ENCODE measurements at regions not wholly inside any gene's neighbourhood (a gene's known extent, or its start where the extent isn't known, plus 50 kb on each side); places are given as distances from the start of the nearest gene placed in this dataset.
"Not testable (repeated sequence)": the region's sequence is repeated elsewhere in the genome, so short reads cannot be mapped to it uniquely, and the experiment has no call there.

GRCh38 chr5:90051756-90052155 lies 357.8 kb downstream of the CETN3 start:
- DNase-seq = no peak

GRCh38 chr5:90050103-90050502 lies 359.5 kb downstream of the CETN3 start:
- no peak for DNase-seq

DNA sequence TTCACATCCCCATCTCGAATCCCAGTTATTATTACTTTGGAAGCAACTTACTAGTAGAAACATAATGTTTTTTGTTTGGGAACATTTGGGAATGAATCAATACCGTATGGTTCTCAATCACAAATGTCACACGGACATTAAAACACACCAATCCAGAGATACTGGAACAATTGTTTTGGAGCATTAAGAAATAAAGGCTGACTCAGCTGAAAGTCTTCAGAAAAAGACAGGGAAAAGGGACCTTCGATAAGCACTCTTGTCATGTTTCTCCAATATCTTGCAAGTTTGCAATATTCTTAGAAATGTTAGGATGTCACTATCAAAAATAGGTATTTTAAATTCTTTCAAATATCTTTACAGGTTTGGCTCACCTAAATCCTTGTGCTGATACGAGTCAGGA lies 362.4 kb downstream of the CETN3 start:
- no peak for DNase-seq

DNA sequence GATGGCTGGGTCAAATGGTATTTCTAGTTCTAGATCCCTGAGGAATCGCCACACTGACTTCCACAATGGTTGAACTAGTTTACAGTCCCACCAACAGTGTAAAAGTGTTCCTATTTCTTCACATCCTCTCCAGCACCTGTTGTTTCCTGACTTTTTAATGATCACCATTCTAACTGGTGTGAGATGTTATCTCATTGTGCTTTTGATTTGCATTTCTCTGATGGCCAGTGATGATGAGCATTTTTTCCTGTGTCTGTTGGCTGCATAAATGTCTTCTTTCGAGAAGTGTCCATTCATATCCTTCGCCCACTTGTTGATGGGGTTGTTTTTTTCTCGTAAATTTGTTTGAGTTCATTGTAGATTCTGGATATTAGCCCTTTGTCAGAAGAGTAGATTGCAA lies 369.5 kb downstream of the CETN3 start:
- DNase-seq = not testable (repeated sequence)

DNA sequence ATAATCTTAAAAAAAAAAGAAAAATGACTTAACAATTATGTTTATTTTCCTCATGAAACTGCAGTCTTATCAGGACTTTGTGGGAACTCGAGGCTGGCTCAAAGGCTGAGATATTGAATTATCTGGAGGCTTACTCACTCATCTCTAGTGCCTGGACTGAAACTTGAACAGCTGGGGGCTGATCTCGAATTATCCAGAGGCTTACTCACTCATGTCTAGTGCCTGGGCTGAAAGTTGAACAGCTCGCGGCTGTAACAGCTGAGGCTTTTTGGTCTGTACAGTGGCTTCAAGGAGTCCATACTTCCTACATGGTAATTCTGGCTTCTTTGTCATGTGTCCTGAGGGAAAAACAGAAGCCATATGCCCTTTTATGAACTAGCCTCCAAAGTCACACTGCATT lies 371.9 kb downstream of the CETN3 start:
- DNase-seq = no peak

- no peak for DNase-seq
Measured at GRCh38 chr5:90022711-90023053, 386.9 kb downstream of the CETN3 start.

GRCh38 chr5:90022002-90022710 lies 387.4 kb downstream of the CETN3 start:
- DNase-seq = no peak

GRCh38 chr5:90020575-90021538 lies 388.7 kb downstream of the CETN3 start:
- no peak for DNase-seq

GRCh38 chr5:90017239-90017638 lies 392.3 kb downstream of the CETN3 start:
- peak; percentile 81 for DNase-seq

DNA sequence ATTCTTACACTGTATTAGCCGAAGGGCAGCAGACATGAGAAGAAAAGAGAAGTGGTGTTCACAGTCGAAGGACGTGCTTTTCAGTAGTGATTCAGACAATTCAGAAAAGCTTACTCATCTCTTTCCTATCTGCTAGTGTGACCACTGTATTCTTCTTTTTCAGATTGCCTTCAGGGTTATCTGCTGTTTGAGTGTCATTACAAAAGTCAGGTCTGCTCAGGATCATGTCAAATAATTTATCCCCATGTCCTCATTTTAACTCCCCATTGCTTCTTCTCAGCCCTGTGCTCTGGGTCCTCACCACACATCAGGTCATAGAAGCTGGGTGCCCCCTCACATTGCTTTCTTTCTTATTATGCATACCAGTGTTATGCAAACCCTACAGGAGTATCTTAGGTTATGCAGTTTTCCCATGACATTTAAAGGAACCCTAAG lies 394.0 kb downstream of the CETN3 start:
- DNase-seq = no peak

GRCh38 chr5:90014420-90014819 lies 395.1 kb downstream of the CETN3 start:
- no peak for DNase-seq

GRCh38 chr5:90000351-90000750 lies 409.2 kb downstream of the CETN3 start:
- DNase-seq = no peak

DNA sequence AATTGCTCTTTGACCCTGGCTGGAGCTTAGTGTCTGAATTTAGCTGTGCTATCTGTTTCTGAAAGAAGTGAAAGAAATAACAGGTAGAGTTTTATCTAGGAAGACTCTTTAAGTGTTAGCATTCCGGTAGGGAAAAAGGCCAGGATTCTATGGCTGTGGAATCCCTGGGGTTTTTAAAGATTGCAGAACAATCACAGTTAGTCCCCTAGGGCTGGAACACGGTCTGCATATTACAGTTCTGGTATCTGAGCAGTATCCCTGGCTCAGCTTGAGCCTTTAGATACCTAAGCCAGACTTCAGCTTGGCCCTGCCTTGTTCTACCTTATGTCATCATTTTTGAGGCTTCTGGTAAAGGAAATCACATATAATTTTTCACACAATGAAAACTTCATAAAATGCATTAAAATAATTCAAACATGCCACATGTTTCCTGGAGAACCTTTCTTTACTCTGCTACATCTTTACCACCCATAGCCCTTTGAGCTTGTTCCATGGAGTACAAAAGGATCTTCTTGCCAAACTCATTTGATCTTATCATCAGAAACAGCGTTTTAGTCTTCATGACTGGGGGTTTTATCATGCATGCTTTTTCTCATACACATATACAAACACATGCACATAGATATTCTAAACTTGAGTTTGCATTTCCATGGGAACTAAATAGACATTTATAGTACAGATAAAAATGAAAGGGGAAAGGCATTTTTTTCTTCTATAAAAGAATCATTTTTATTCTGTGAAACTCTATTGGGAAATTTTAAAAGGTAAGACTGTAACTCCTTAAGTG lies 410.8 kb downstream of the CETN3 start:
- DNase-seq = no peak

DNA sequence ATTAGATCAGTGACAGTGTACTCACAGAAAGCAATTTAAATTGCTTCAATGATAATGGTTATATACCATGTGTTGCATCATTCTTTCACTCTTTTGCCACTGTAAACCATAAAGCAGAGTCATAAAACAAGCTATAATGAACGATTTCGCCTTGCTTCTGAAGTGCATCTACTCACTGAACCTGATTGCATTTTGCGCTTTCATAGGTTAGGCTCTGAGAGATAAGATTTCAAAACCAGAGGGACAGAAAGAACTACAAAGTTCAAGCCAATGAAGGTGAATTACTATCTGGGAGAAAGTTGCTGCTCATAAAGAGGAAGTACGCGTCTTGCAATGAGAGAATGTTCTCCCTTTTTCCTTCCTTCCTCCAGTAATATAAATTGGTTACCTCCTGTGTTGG lies 412.7 kb downstream of the CETN3 start:
- no peak for DNase-seq

DNA sequence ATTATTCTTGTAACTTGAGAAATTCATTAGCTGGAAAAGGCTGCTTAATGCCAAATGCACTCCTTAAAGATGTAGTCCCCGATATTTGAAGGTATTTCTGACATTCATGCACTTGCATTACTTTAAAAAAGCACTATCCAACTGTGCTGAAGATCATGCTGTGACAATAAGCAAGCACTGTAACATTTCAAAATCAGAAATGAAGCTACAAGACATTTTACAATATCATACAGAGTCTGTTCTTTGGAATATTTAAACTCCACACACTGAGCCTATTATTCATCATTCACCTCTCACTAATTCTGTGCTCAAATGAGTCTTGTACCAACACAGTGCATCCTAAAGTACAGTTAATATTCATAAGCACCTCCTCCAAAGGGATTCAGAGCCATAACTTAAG lies 413.2 kb downstream of the CETN3 start:
- no peak for DNase-seq

DNA sequence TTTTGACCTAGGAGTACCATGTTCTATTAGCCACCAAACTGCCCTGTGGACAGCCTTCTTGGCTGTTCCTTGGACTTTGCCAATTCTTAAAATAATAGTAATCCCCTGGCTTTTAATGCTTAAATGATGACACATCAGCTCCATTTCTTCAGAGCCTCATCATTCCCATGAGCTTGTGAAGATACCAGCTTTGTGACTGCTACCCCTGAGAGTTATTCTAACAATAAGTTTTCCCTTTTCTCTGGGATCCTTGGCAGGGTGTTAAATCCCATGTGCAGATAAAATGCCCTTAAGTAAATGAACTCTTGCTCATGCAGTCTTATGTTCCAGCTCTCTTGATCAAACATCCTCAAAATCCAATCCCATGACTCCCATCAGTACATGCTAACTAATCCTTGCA lies 415.3 kb downstream of the CETN3 start:
- no peak for DNase-seq

- no peak for DNase-seq
Measured at GRCh38 chr5:89992201-89992600, 417.4 kb downstream of the CETN3 start.

- no peak for DNase-seq
Measured at GRCh38 chr5:89991592-89991991, 418.0 kb downstream of the CETN3 start.

- no peak for DNase-seq
Measured at GRCh38 chr5:89989776-89990175, 419.8 kb downstream of the CETN3 start.

DNA sequence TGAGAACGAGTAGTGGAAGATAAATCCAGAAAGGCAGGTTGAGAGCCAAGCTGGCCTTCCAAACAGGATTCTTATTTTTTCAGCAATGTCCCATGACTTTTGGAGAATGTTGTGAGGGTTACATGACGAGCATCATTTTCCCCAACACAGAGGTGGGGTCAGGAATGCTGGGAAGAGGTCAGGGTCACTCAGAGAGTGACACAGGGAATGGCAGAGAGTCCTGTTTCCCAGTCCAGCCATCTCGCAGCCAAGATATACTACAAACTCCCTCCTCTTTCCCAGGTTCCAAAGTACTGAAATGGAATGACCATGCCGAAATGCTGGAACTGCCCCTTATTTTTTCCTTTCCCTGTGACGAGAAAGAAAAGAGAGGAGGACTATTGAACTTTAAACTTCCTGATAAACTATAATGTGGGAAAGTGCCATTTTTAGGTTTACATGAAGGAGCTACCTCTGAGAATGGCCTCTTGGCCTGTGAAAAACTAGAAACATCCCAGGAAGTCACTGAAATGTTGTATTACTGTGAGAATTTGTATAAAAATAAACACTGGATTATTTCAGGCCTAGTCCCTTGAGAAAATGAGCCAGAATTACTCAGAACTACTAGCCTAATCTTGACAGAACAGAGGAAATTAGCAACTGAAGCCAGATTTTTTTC lies 420.4 kb downstream of the CETN3 start:
- DNase-seq = no peak

GRCh38 chr5:89988129-89988810 lies 421.3 kb downstream of the CETN3 start:
- no peak for DNase-seq

GRCh38 chr5:89983216-89983615 lies 426.3 kb downstream of the CETN3 start:
- DNase-seq = no peak

All from COR-L47 (cell line).